ENCODE measurements at regions not wholly inside any gene's neighbourhood (a gene's known extent, or its start where the extent isn't known, plus 50 kb on each side); places are given as distances from the start of the nearest gene placed in this dataset.

DNA sequence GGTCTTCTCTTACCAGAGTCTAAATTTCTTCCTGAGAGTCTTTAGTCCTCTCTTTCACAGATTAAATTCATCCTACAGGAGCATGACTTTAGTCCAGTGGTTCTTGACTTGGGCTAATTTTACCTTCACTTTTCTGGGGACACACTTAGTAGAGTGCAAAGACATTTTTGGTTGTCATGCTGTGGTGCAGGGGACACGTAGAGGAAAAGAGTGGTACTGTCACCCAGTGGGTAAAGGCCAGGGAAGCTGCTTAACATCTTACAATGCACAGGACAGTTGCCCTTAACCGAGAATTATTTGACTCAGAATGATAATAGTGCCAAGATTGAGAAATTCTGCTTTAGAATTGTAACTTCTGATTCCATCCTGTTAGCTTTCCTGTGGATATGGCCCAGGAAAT is 772.5 kb upstream of the GRM7 start:
- TF ChIP-seq FOXP1 (IDR thresholded peaks at IDR 0.05) (no peak), FOXP1 (CRISPR knock-in tag; IDR thresholded peaks at IDR 0.05) (no peak), KLF9 (CRISPR knock-in tag; IDR thresholded peaks at IDR 0.05; ENCODE audit: low read depth) (no peak), XBP1 (CRISPR knock-in tag; IDR thresholded peaks at IDR 0.05) (no peak), CBFB (CRISPR knock-in tag; IDR thresholded peaks at IDR 0.05) (no peak), ZNF121 (CRISPR knock-in tag; IDR thresholded peaks at IDR 0.05) (no peak), KDM3A (CRISPR knock-in tag; IDR thresholded peaks at IDR 0.05; ENCODE audit: low read depth) (no peak), HNRNPUL1 (IDR thresholded peaks at IDR 0.05; ENCODE audit: low read depth, low read length) (no peak), MTF2 (CRISPR knock-in tag; IDR thresholded peaks at IDR 0.05; ENCODE audit: borderline replicate concordance) (no peak), YY1 (IDR thresholded peaks at IDR 0.05; ENCODE audit: insufficient read depth, insufficient replicate concordance, low read depth, low read length) (no peak)
- TF ChIP-seq, protein P1, sequence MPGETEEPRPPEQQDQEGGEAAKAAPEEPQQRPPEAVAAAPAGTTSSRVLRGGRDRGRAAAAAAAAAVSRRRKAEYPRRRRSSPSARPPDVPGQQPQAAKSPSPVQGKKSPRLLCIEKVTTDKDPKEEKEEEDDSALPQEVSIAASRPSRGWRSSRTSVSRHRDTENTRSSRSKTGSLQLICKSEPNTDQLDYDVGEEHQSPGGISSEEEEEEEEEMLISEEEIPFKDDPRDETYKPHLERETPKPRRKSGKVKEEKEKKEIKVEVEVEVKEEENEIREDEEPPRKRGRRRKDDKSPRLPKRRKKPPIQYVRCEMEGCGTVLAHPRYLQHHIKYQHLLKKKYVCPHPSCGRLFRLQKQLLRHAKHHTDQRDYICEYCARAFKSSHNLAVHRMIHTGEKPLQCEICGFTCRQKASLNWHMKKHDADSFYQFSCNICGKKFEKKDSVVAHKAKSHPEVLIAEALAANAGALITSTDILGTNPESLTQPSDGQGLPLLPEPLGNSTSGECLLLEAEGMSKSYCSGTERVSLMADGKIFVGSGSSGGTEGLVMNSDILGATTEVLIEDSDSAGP (CRISPR knock-in tag; IDR thresholded peaks at IDR 0.05; ENCODE audit: borderline replicate concordance), result no peak
